ENCODE measurements at regions not wholly inside any gene's neighbourhood (a gene's known extent, or its start where the extent isn't known, plus 50 kb on each side); places are given as distances from the start of the nearest gene placed in this dataset.

DNA sequence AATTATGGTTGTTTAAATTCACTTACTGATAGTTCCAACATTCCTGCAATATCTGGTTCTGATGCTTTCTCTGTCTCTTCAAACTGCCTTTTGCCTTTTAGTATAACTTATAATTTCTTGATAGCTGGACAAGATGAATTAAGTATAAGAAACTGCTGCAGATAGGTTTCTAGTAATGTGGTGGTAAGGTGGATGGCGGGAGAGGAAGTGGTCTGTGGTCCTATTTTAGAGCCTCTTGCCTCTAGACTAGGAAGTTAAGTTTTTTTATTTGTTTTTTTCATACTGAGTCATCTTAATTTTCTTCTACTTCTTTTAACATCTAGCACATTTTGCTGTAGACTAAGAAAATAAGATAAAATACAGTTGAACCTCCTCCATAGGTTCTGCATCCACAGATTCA, 310.0 kb downstream of the SLITRK2 start:
- H3K27me3 Mint-ChIP-seq (ENCODE audit: low read depth), result no peaks in the 10 kb centered on the region

GRCh38 chrX:146141221-146141620, 323.6 kb downstream of the SLITRK2 start:
- no peaks in the 10 kb centered on the region for H3K36me3 Mint-ChIP-seq (ENCODE audit: low read depth)
- no peaks in the 10 kb centered on the region for H3K4me1 Mint-ChIP-seq
- H3K9me3 Mint-ChIP-seq, result peaks cover 3% of the 10 kb centered on the region
- no peak overlapping the region for H3K27ac Mint-ChIP-seq
- no peaks in the 10 kb centered on the region for H3K27me3 Mint-ChIP-seq (ENCODE audit: low read depth)
- TF ChIP-seq, protein P1, sequence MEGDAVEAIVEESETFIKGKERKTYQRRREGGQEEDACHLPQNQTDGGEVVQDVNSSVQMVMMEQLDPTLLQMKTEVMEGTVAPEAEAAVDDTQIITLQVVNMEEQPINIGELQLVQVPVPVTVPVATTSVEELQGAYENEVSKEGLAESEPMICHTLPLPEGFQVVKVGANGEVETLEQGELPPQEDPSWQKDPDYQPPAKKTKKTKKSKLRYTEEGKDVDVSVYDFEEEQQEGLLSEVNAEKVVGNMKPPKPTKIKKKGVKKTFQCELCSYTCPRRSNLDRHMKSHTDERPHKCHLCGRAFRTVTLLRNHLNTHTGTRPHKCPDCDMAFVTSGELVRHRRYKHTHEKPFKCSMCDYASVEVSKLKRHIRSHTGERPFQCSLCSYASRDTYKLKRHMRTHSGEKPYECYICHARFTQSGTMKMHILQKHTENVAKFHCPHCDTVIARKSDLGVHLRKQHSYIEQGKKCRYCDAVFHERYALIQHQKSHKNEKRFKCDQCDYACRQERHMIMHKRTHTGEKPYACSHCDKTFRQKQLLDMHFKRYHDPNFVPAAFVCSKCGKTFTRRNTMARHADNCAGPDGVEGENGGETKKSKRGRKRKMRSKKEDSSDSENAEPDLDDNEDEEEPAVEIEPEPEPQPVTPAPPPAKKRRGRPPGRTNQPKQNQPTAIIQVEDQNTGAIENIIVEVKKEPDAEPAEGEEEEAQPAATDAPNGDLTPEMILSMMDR (IDR thresholded peaks at IDR 0.05; ENCODE audit: unreplicated experiment in 3 of 3), result no peak
- no peak overlapping the region for H3K4me3 Mint-ChIP-seq

More for the DNA sequence above, 310.0 kb downstream of the SLITRK2 start:
- Mint-ChIP-seq H3K27ac (no peak overlapping the region), H3K36me3 (ENCODE audit: low read depth) (no peaks in the 10 kb centered on the region), H3K9me3 (peaks cover 9% of the 10 kb centered on the region), H3K4me1 (no peaks in the 10 kb centered on the region), H3K4me3 (no peak overlapping the region)
- TF ChIP-seq, protein P1 (IDR thresholded peaks at IDR 0.05; ENCODE audit: unreplicated experiment in 3 of 3), result no peak

GRCh38 chrX:146144039-146144438, 326.4 kb downstream of the SLITRK2 start:
- TF ChIP-seq, protein P1 (IDR thresholded peaks at IDR 0.05; ENCODE audit: unreplicated experiment in 3 of 3), result no peak
- peaks cover 3% of the 10 kb centered on the region for H3K9me3 Mint-ChIP-seq
- H3K36me3 Mint-ChIP-seq (ENCODE audit: low read depth), result no peaks in the 10 kb centered on the region
- H3K27ac Mint-ChIP-seq, result peak overlapping the region in 1 of 3 experiments; percentile 27
- H3K4me1 Mint-ChIP-seq, result no peaks in the 10 kb centered on the region
- H3K27me3 Mint-ChIP-seq (ENCODE audit: low read depth), result no peaks in the 10 kb centered on the region
- H3K4me3 Mint-ChIP-seq, result no peak overlapping the region

DNA sequence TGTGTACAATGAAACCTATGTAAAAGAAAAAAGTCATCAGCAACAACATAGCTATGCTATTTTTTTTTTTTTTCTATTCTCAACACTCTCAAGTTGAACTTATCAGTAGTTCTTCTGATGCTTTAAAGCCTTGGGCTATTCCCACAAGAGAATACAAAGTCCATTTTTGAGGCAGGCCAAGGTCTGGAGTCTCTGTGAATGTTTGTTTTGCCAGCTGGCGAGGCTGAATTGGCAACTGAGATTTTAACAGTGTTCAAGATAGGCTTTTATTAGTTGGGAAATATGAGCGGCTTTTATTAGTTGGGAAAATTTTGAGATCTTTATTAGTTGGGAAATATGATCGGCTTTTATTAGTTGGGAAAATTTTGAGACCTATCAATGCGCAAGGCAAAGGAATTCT, 336.6 kb downstream of the SLITRK2 start:
- Mint-ChIP-seq H3K27me3 (ENCODE audit: low read depth) (no peaks in the 10 kb centered on the region), H3K9me3 (no peaks in the 10 kb centered on the region), H3K36me3 (ENCODE audit: low read depth) (no peaks in the 10 kb centered on the region), H3K27ac (peak overlapping the region in 2 of 3 experiments; percentile 35 to 77), H3K4me1 (no peaks in the 10 kb centered on the region), H3K4me3 (no peak overlapping the region)
- TF ChIP-seq, protein P1 (IDR thresholded peaks at IDR 0.05; ENCODE audit: unreplicated experiment in 3 of 3), result no peak

DNA sequence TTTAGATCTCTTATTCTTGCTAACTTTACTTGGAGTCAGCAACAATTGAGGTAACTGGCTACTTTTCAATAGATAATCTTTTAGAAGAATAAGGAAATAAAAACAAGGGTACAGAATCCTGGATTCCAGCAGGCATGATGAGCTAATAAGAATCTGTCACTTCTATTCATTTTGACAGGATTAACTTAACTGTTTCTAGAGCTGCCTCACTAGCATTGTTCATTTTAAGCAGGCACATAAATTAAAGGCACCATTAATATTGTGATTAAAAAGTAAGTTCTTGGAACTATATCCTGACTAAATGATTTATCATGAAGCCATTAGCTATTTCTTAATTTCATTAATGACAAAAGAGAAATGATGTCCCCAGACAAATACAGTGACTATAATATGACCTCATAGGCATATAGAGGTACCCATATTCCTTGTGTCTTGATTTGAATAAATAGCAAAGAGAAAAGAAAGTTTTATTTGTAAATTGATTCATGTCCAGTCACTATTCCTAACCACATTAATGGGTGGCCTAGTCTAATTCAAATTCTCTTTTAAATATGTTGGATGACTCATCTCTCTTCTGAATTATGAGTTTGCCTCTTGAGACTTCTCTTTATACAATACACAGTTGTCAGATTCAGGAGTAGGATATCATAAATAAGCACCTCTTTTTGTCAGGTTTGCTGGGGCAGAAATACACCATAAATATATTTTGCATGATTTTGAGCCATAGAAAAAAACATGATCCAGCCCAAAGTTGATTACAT, 343.0 kb downstream of the SLITRK2 start:
- no peaks in the 10 kb centered on the region for H3K27me3 Mint-ChIP-seq (ENCODE audit: low read depth)
- no peaks in the 10 kb centered on the region for H3K36me3 Mint-ChIP-seq (ENCODE audit: low read depth)
- no peak overlapping the region for H3K27ac Mint-ChIP-seq
- no peak overlapping the region for H3K4me3 Mint-ChIP-seq
- H3K4me1 Mint-ChIP-seq, result no peaks in the 10 kb centered on the region
- TF ChIP-seq, protein P1 (IDR thresholded peaks at IDR 0.05; ENCODE audit: unreplicated experiment in 3 of 3), result no peak
- H3K9me3 Mint-ChIP-seq, result no peaks in the 10 kb centered on the region

DNA sequence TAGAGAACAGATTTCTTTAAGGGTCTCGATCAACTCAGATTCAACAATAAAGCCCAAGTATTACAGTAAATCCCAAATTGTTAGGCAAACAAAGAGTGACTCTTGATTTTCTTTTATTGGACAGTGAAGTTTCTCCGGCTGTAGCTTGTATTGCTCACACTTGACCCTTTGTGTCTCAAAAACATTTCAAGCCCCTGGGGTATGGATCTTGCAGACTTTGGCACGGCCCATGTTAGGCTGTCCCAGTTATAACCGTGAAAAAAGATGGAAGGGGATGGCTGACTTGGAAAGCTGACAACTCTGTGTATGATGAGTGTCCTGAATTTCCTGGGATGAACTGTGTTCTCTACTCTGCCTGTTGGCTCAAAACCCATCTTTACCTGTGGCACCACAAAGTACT, 356.1 kb downstream of the SLITRK2 start:
- Mint-ChIP-seq H3K4me1 (no peaks in the 10 kb centered on the region), H3K27me3 (ENCODE audit: low read depth) (no peaks in the 10 kb centered on the region), H3K27ac (no peak overlapping the region), H3K36me3 (ENCODE audit: low read depth) (no peaks in the 10 kb centered on the region), H3K4me3 (no peak overlapping the region), H3K9me3 (peaks cover 12% of the 10 kb centered on the region)
- TF ChIP-seq, protein P1 (IDR thresholded peaks at IDR 0.05; ENCODE audit: unreplicated experiment in 3 of 3), result no peak
